ENCODE measurements at regions not wholly inside any gene's neighbourhood (a gene's known extent, or its start where the extent isn't known, plus 50 kb on each side); places are given as distances from the start of the nearest gene placed in this dataset.
A peak's percentile ranks its signal among the peaks of the same experiment; 100 is the strongest.

- TF ChIP-seq CTCF (IDR thresholded peaks at IDR 0.05 in 2 of 3, conservative IDR thresholded peaks at IDR 0.05 in 1 of 3; ENCODE audit: insufficient read depth in 2 of 3, low read depth in 1 of 3, low read length in 3 of 3) (peak; percentile 40 to 50 (median 49)), ZNF316 (IDR thresholded peaks at IDR 0.05) (peak; percentile 18; the same call in 1 of the 2 replicates), ZNF407 (IDR thresholded peaks at IDR 0.05; ENCODE audit: low read depth) (no peak), ETV1 (tag; conservative IDR thresholded peaks at IDR 0.05; ENCODE audit: low read depth) (no peak), ZBTB2 (IDR thresholded peaks at IDR 0.05) (no peak), ELK3 (CRISPR knock-in tag; IDR thresholded peaks at IDR 0.05) (no peak), CTCFL (IDR thresholded peaks at IDR 0.05; ENCODE audit: borderline replicate concordance, insufficient read depth, low read depth, low read length, poor library complexity, severe bottlenecking) (no peak), ZEB2 (IDR thresholded peaks at IDR 0.05) (peak; percentile 86), ZFP1 (CRISPR knock-in tag; IDR thresholded peaks at IDR 0.05) (no peak), NFATC3 (IDR thresholded peaks at IDR 0.05) (no peak), RFX1 (IDR thresholded peaks at IDR 0.05) (no peak), CTBP1 (IDR thresholded peaks at IDR 0.05; ENCODE audit: borderline replicate concordance) (peak; percentile 64; the same call in 1 of the 2 replicates), RBM14 (IDR thresholded peaks at IDR 0.05; ENCODE audit: borderline replicate concordance, insufficient read depth, low read depth, low read length) (no peak), ZFP36 (IDR thresholded peaks at IDR 0.05; ENCODE audit: low read depth, low read length, partially characterized antibody) (no peak), TEAD2 (tag; IDR thresholded peaks at IDR 0.05) (no peak)
Measured at GRCh38 chr2:144162652-144163051, 357.3 kb downstream of the ZEB2 start (continued).
